ENCODE measurements at regions not wholly inside any gene's neighbourhood (a gene's known extent, or its start where the extent isn't known, plus 50 kb on each side); places are given as distances from the start of the nearest gene placed in this dataset.

DNA sequence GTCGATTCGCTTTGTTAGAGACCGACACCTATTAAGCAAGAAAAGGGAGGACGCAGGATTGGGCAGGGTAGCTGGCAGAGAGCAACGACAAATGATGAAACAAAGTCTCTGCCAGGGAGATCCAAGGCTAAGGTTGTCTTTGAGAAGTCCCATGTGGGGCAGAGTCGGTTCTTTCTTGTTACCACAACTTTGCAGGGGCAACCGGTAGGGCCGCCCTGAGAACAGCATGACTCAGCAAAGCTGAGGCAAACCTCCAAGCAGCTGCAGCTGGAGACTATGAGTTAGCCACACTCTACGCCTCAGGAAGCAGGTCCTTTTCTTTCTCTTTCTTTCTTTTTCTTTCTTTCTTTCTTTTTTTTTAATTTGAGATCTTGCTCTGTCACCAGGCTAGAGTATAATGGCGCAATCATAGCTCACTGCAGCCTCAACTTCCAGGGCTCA lies 452.3 kb upstream of the ID2 start:
- TF ChIP-seq, protein P1, sequence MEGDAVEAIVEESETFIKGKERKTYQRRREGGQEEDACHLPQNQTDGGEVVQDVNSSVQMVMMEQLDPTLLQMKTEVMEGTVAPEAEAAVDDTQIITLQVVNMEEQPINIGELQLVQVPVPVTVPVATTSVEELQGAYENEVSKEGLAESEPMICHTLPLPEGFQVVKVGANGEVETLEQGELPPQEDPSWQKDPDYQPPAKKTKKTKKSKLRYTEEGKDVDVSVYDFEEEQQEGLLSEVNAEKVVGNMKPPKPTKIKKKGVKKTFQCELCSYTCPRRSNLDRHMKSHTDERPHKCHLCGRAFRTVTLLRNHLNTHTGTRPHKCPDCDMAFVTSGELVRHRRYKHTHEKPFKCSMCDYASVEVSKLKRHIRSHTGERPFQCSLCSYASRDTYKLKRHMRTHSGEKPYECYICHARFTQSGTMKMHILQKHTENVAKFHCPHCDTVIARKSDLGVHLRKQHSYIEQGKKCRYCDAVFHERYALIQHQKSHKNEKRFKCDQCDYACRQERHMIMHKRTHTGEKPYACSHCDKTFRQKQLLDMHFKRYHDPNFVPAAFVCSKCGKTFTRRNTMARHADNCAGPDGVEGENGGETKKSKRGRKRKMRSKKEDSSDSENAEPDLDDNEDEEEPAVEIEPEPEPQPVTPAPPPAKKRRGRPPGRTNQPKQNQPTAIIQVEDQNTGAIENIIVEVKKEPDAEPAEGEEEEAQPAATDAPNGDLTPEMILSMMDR (conservative IDR thresholded peaks at IDR 0.05; ENCODE audit: low read depth, low read length), result no peak
- no peak for TF ChIP-seq EZH2 (IDR thresholded peaks at IDR 0.05; ENCODE audit: borderline replicate concordance, low read depth, low read length, poor library complexity, severe bottlenecking)
